Posterior vena cava (tissue), 2 donors: ENCODE measurements at regions not wholly inside any gene's neighbourhood (a gene's known extent, or its start where the extent isn't known, plus 50 kb on each side); places are given as distances from the start of the nearest gene placed in this dataset.
"Not testable (repeated sequence)": the region's sequence is repeated elsewhere in the genome, so short reads cannot be mapped to it uniquely, and the experiment has no call there.

ENCODE experiments used
- DNase-seq: peaks from one replicate; pipeline ENCODE4 v3.0.0-alpha.2; 2020; ENCODE audit warnings: low spot score
- intact Hi-C, 2 donors: fragments of 100-400 bp; cut with DNase I; formaldehyde crosslinking; loops; one replicate each; pipeline versions ENCODE4 v1.14.1 to v1.14.2; 2022 to 2023
- donor health status: DM: yes; HTN: yes; CAD: no.
- donor health status: DM: yes; HTN: yes; CAD: no.

DNA sequence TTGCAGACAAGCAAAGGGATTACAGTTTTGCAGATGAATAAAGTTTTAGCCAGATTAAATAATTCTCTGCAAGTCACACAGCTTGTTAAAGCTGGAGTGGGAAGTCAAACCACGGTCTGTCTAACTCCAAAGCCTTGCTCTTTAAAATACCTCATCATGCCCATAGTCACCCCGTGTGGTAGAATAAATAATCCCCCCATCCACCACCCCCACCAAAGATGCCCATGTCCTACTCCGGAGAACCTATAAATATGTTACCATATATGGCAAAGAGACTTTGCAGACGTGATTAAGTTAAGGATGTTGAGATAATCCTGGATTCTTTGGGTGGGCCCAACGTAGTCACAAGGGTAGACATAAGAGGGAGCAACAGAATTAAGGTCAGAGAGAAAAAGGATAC lies 118.7 kb downstream of the BEND2 start:
- no peak for DNase-seq
- intact Hi-C loops: no loop called here

DNA sequence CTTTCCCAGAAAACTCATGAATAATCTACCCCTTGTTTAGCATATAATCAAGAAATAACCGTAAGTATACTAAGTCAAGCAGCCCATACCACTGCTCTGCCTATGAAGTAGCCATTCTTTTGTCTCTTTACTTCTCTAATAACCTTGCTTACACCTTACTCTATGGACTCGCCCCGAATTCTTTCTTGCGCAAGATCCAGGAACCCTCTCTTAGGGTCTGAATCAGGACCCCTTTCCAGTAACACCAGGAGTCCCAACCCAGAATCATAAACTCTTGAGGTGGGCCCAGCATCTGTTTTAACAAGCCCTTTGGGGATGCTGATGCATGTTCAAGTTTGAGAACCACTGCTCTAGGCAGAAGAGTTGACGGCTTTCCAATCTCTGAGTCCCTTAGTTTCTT lies 119.6 kb downstream of the BEND2 start:
- DNase-seq: no peak
- intact Hi-C loops: no loop called here

DNA sequence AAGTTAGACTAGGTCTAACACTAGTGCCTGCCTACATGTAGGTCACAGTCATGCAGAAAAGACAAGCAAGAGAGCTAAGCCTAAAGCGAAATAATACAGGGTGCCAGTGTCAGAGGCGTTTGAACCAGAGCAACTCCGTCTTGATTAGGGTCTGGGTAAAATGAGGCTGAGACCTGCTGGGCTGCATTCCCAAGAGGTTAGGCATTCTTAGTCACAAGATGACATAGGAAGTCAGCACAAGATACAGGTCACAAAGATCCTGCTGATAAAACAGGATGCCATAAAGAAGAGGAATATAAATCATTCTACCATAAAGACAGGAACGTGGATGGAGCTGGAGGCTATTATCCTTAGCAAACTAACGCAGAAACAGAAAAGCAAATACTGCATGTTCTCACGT lies 120.9 kb downstream of the BEND2 start:
- DNase-seq: no peak
- intact Hi-C loops: no loop called here

DNA sequence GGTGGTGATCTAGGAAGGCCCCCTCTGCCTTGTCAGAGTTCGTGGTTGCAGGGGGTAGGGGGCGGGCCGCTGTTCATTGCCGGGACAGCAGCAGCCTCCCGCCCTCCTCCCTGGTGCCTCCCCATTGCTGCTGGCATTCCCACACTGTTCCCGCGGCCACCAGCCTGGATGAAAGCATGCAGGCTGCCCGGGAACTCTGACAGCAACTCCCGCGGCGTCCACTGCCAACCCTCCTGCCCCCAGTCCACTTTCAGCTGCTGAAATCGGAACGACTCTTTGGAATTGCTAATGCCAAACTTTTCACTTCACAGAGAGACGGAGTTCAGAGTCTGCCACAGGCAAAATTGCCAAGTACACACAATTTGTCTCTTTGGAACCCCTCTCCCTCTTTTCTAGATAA lies 121.9 kb downstream of the BEND2 start:
- intact Hi-C loops: no loop called here
- no peak for DNase-seq

DNA sequence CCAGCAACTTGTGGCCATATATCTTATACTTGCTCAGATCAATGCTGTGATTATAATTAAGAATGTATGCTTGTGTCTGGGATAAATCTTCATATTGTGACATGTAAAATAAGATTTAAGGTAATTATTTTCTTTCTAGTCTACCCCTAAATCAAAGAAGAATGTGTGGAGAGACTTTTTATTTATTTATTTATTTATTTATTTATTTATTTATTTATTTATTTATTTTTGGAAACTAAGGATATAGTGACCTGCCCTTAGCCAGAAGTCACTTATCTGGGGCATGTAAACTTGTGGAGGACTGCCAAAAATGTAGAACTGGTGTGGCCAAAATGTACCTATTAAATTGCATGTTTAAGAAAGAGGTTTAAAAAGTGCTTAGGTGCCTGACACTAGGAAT lies 144.3 kb downstream of the BEND2 start:
- DNase-seq: no peak
- intact Hi-C loops: no loop called here

DNA sequence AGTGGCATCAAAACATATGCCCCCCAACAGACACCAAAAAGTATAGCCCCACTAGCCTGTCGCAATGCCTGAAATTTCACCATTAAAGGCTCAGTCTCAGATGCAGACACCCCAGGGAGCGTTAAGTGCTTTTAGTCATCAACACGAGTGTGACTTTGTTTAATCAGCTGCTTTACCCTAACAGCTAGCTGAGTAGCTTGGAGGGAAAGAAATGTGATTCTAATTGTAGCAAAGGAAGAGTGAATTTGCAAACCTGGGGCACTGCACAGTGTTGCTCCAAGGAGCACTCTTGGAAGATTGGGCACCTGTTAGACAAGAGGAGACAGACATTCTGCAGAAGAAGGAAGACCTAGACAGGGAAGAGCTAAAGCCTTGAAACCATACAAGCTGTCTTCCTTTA lies 145.1 kb downstream of the BEND2 start:
- no peak for DNase-seq
- intact Hi-C loops: no loop called here

DNA sequence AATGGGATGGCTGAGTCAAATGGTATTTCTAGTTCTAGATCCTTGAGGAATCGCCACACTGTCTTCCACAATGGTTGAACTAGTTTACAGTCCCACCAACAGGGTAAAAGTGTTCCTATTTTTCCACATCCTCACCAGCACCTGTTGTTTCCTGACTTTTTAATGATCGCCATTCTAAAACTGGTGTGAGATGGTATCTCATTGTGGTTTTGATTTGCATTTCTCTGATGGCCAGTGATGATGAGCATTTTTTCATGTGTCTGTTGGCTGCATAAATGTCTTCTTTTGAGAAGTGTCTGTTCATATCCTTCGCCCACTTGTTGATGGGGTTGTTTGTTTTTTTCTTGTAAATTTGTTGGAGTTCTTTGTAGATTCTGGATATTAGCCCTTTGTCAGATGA lies 152.6 kb downstream of the BEND2 start:
- not testable (repeated sequence) for DNase-seq

DNA sequence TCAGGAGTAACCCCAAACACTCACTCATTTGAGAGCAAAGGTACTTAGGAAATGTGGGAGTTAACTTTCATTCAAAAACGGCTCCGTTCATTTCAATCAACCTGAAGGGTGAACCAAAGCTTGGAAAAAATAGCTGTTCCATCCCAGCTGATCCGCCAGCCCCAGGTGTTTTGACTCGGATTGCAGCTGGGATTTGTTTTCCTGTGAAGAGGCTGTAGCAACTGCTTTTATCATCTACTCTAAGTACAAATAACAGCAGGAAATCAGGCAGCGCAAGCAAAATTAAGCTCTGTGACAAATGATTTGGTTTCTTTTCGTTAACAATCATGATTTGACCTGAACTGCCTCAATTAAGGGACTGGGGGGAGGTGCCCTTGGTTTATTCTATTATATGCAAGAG lies 154.7 kb downstream of the BEND2 start:
- DNase-seq: no peak
- intact Hi-C loops: no loop called here

More for the DNA sequence above, 152.6 kb downstream of the BEND2 start:
- intact Hi-C loops: not testable (repeated sequence)

DNA sequence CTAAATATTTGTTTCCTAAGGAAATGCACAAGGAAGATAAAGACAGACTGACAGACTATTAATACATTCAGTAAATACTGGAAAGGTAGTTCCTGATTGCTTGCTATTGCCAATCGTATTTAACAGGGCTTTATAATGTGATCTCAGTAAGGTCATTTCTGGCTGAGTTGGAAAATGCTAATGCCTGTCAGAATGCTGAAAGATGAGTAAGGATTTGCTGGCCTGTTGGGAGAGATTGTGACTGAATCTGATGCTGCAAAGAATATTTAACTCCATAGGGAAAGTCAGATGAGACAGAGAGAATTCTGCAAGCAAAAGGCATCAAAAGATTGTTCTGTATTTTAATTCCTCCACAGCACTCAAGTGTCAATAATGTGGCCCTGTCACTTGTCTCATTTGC lies 169.0 kb downstream of the BEND2 start:
- intact Hi-C loops: no loop called here
- DNase-seq: no peak

DNA sequence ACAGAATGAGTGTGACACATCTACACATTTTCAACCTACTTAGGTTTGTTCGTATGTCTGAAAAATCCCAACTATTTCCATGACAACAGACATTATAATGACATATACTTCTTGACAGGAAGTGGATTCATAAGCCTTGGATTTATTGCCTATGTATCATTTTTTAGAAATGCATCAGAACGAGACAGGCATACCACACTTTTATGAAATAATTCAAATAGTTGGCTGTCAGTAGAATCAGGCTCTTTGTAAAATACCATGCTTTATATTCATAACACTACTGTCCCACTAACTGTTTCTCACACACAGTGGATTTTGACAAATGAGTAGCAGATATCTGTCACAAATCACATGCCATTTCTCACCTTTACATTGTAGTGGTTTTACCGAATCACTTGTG lies 173.2 kb downstream of the BEND2 start:
- intact Hi-C loops: no loop called here
- no peak for DNase-seq

DNA sequence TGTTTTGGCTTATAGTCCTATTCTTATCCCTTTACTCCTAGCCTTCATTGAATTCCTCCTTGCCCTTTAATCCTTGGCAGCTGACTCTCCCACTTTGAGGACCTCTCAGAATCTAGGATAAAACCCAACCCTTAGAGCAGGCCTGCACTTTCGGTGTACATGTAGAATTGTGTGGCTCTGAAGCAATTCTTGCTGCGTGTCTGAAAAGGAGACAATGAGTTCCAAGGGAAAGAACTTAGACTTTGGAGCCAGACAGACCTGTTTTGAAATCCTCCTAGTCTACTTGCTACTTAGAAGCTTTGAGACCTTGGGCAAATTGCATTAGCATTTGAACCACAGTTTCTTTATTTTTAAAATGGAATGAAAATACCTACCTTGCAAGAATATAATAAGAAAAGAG lies 175.2 kb downstream of the BEND2 start:
- no peak for DNase-seq
- intact Hi-C loops: no loop called here

DNA sequence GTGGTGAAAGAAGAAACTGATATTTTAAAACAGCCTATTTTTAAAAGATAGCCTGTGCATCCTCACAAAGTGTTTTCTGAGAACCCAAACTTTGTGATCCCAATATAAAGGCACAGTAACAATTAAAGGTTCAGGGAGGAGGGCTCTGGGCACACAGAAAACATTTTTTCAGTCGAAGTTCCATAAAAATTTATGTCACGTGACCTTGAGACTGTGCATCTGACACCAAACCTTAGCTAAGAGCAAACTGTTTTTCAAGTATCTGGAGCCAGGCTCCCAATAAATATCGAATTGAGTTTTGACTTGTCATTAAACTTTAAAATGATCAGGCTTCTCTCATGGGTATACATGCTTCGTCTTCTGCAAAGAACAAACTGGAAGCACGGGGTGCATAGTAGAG lies 177.9 kb downstream of the BEND2 start:
- intact Hi-C loops: no loop called here
- DNase-seq: no peak

DNA sequence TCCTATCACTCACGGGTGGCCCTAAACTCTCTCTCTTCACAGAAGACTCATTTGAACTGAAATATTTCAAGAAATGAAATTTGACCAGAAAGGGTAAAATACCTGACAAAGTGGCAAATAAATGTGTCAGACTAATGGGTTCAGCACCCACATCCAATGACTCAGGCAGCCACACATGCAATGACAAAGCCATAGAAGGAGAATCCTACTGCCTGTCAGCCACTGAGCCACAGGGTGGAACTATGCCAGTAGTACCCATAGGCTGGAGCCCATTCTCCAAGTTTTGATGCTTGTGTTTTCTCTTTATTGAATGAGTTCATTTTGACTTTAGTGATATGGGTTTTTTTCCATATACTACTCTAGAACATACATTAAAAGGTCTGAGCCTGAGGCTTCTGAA lies 179.0 kb downstream of the BEND2 start:
- DNase-seq: no peak
- intact Hi-C loops: no loop called here

DNA sequence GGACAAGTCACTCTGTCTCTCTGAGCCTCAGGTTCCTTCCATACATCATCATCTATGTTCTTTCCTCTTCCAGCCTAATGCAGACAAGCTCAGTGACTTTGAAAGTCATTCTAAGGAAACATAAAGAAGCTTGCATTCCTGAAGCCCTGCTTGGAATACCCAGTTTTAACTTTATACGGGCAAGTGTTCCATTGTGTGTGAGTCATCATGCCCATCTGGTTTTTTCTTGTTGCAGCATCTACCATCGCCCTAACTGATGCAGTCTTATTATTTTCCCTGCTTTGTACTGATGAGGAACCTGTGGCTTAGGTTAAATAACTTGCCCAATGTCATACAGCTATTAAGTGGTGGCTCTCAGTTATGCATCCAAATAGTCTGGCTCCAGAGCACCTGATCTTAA lies 177.9 kb upstream of the RAI2 start:
- intact Hi-C loops: loop anchor here in 1 of 2 donors (10.0 kb wide), 1 partner anchor 116 kb away; no protein-coding TSS in a partner anchor
- no peak for DNase-seq

DNA sequence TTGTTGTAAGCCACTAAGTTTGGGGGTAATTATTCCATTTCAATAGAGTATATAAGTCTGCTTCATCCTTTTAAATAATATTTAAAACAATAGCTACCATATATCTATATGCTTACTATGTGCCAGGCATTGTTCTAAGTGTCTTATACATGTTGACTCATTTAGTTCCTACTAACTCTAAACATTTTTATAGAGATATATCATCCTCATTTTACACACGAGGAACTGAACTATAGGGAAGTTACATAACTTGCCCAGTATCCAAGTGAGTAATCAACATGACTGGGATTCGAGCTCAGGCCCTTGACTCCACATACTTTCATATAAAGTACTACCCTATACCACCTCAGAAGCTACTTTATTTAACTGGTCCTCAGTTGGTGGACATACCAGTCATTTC lies 175.3 kb upstream of the RAI2 start:
- DNase-seq: no peak
- intact Hi-C loops: loop anchor here in 1 of 2 donors (10.0 kb wide), 1 partner anchor 118 kb away; no protein-coding TSS in a partner anchor

DNA sequence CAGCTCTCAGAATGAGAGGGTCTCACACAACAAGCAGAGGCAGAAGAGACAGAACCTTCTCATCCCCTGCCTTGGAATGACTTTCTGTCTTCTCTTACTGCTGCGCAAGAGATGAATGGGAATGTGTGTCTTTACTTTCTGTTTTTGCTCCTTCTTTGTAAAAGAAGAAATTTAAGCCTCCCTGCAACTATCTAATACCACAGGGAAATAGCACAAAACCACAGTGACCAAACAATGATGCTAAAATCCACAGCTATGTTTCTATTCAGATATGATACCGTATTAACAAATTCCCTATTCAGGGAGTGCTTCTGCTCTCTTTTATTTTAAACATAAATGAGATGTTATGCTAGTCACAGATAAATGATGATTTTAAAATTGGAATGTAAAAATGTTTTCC lies 173.8 kb upstream of the RAI2 start:
- DNase-seq: no peak
- intact Hi-C loops: loop anchor here in 1 of 2 donors (10.0 kb wide), 1 partner anchor 120 kb away; no protein-coding TSS in a partner anchor

DNA sequence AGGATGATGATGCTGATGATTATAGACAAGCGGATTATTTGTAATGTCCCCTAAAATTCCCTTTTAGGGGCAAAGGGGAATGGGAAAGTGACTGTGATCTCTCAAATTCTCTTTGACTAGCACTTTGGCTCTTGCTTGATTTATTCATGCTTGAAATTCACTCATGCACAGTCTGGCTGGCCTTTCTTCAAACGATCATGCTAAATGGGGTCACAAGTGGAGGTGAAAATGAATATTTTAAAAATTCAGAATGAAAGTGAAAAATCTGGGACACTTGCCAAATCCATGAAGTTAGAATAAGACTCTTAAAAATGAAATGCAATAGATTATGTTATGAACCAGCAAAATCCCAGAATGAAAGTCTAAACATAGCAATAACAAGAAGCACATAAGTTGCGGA lies 173.4 kb upstream of the RAI2 start:
- intact Hi-C loops: loop anchor here in 1 of 2 donors (10.0 kb wide), 1 partner anchor 120 kb away; no protein-coding TSS in a partner anchor
- no peak for DNase-seq

DNA sequence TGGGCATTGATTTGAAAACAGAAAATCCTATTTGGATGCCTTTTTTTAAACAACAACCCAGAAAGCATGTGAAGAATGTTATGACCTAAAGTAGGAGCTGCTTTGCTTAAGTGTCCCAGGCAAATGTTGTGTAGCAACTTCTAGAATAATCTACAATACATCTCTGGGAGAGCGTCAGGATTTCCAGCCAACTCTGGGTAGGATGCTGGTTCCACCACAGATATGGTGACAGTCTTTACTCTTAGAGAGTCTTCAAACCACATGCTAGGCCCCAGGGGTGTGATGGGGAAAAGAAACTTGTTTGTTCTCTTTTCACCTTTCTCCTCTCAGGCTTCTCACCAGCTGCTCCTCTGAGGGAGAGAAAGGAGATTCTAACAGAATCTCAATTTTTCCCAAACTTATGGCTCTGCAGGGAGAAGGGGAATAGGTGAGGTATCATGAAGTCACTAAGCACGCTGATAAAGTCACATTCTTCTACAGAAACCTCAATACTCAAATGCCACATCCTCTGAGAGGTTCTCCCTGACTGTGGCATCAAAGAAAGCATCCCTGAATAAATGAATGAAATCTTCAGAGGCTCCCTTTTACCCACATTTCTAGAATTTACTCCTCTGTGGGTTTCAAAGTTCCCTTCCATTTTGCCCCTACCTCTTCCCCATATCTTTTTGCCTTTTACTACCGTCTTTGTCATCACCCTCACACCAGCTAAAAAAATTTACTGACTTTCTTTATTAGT lies 171.6 kb upstream of the RAI2 start:
- intact Hi-C loops: loop anchor here in 1 of 2 donors (10.0 kb wide), 1 partner anchor 122 kb away; no protein-coding TSS in a partner anchor
- no peak for DNase-seq

DNA sequence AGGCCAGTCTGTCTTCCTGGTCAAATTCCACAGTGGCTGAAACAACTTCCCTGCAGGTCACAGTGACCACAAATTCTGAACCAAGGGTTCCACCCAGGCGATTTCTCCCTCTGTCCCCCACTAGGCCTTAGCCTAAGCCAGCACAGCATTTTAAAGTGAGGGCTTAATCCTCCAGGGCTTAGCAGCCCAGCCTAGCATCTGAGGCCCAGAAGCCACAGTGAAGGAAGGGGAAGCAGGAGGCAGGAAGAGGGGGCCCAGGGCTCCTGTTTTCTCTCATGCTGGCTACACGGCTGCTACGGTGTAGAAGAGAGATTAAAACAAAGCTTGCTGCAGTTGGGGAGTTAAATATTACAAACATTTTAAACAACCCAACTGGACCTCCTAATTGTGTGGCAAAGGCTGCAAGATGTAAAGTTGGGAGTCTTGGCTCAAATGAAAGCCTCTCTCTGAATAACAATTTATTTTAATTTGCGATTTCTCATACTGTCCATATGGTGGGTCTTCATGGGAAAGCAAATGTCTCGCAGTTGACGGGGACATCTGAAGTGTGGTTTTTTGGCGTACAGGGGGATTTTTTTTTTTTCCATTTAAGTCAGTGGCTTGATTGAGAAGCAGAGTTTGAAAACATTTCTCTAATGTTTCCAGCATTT lies 170.8 kb upstream of the RAI2 start:
- no peak for DNase-seq
- intact Hi-C loops: loop anchor here in 1 of 2 donors (10.0 kb wide), 1 partner anchor 123 kb away; no protein-coding TSS in a partner anchor

DNA sequence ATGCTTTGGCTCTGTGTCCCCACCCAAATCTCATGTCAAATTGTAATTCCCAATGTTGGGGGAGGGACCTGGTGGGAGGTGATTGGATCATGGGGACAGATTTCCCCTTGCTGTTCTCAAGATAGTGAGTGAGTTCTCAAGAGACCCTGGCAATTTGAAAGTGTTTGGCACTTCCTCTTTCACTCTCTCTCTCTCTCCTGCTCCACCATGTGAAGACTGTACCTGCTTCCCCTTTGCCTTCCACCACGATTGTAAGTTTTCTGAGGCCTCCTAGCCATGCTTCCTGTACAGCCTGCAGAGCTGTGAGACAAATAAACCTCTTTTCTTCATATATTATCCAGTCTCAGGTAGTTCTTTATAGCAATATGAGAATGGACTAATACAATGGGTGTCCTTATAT lies 169.6 kb upstream of the RAI2 start:
- intact Hi-C loops: loop anchor here in 1 of 2 donors (10.0 kb wide), 1 partner anchor 124 kb away; no protein-coding TSS in a partner anchor

DNA sequence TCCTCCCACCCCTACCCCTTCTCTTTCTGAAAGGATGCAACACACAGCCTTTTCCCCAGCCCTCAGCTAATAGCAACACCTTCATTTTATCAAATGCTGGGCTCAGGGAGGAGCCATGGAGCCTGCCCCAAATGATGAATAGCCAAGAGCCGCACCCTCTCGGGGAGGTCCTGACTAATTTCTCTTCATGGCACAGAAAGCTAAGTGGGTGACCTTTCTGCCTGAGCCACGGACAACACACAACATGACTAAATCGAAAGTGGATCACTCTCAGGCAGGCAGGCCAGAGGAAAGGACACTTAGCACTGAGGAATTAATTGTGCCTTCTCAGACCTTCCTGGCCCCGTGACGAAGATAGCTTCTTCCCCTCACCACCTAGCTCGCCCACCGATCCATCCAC lies 165.1 kb upstream of the RAI2 start:
- DNase-seq: no peak
- intact Hi-C loops: no loop called here

More for the DNA sequence above, 169.6 kb upstream of the RAI2 start:
- not testable (repeated sequence) for DNase-seq
